Aorta (tissue), 5 donors: ENCODE measurements at regions not wholly inside any gene's neighbourhood (a gene's known extent, or its start where the extent isn't known, plus 50 kb on each side); places are given as distances from the start of the nearest gene placed in this dataset.

Experiments
- ATAC-seq: fragments of 200-7000 bp; cut with Tn5 transposase; one replicate; pipeline ENCODE4 v1.9.1; 2022; ENCODE audit warnings: moderate library complexity; ENCODE audit not compliant: low FRiP score
- DNase-seq, 2 donors: peaks; one replicate each; pipeline ENCODE4 v3.0.0-alpha.2; 2020
- H3K27ac ChIP-seq, 2 donors: one replicate each; pipeline ENCODE4 v1.5.1; 2013; ENCODE audit warnings: low read length in 2 of 2, mild to moderate bottlenecking in 2 of 2, moderate library complexity in 2 of 2, control low read depth in 1 of 2, inconsistent platforms in 1 of 2, low read depth in 1 of 2
- H3K27me3 ChIP-seq, 2 donors: one replicate each; pipeline ENCODE4 v1.6.1; 2013; ENCODE audit warnings: control low read depth in 1 of 2, low read length in 1 of 2, mild to moderate bottlenecking in 1 of 2, moderate library complexity in 1 of 2; ENCODE audit not compliant: insufficient read depth in 2 of 2, control insufficient read depth in 1 of 2
- H3K36me3 ChIP-seq, 2 donors: one replicate each; pipeline ENCODE4 v1.6.1; 2013; ENCODE audit warnings: control low read depth in 1 of 2, low read length in 1 of 2, mild to moderate bottlenecking in 1 of 2; ENCODE audit not compliant: insufficient read depth in 2 of 2, control insufficient read depth in 1 of 2
- H3K4me1 ChIP-seq, 2 donors: one replicate each; pipeline ENCODE4 v1.6.1; 2013; ENCODE audit warnings: low read length in 2 of 2, control low read depth in 1 of 2, mild to moderate bottlenecking in 1 of 2, moderate library complexity in 1 of 2; ENCODE audit not compliant: insufficient read depth in 2 of 2, control insufficient read depth in 1 of 2
- H3K4me3 ChIP-seq, 2 donors: one replicate each; pipeline ENCODE4 v1.5.1; 2013; ENCODE audit warnings: low read length in 2 of 2, control low read depth in 1 of 2, mild to moderate bottlenecking in 1 of 2
- H3K9me3 ChIP-seq: one replicate; pipeline ENCODE4 v1.6.1; 2013; ENCODE audit warnings: mild to moderate bottlenecking, low read length; ENCODE audit not compliant: control insufficient read depth
- WGBS, 2 donors: extraction: QIAGEN DNeasy Blood & Tissue Kit; methylation state at CpG; one replicate each; pipeline ENCODE4 v1.1.7; 2013; 5-methylcytosine and 5-hydroxymethylcytosine counted together
- intact Hi-C, 2 donors: fragments of 100-400 bp; cut with DNase I; formaldehyde crosslinking; loops; one replicate each; pipeline versions ENCODE4 v1.14.2 to v1.15.0; 2022
- donor health status: healthy with polysubstance abuse.
- donor health status: Bipolar disorder and iron deficiency.
- donor health status: DM: no; HTN: no; CAD: no.
- donor health status: DM: no; HTN: no; CAD: no.
- donor health status: DM: yes; HTN: yes; CAD: no.

- WGBS, 2 donors = 95% methylated on average over 3 of the region's 3 CpGs
- DNase-seq (no peak), ATAC-seq (no peak)
- intact Hi-C loops = no loop called here
- Histone ChIP-seq H3K27me3 (no peaks in the 10 kb centered on the region), H3K4me1 (no peaks in the 10 kb centered on the region), H3K36me3 (no peaks in the 10 kb centered on the region), H3K9me3 (no peaks in the 10 kb centered on the region), H3K4me3 (no peak overlapping the region), H3K27ac (no peak overlapping the region)
Measured at GRCh38 chr13:31517599-31517998, 221.7 kb upstream of the RXFP2 start.

- intact Hi-C loops = no loop called here
- no peaks in the 10 kb centered on the region for H3K27me3 ChIP-seq
- no peak overlapping the region for H3K4me3 ChIP-seq
- H3K9me3 ChIP-seq = no peaks in the 10 kb centered on the region
- ATAC-seq = no peak
- no peaks in the 10 kb centered on the region for H3K4me1 ChIP-seq
- no peak overlapping the region for H3K27ac ChIP-seq
- WGBS, 2 donors = 17 to 18% methylated on average over 4 of the region's 4 CpGs
- DNase-seq = no peak
- H3K36me3 ChIP-seq = no peaks in the 10 kb centered on the region
Measured at GRCh38 chr13:31518645-31519044, 220.7 kb upstream of the RXFP2 start.

GRCh38 chr13:31521435-31521834 is 217.9 kb upstream of the RXFP2 start:
- H3K4me1 ChIP-seq = no peaks in the 10 kb centered on the region
- ATAC-seq (no peak), DNase-seq (no peak)
- no peak overlapping the region for H3K4me3 ChIP-seq
- intact Hi-C loops = no loop called here
- no peak overlapping the region for H3K27ac ChIP-seq
- no peaks in the 10 kb centered on the region for H3K36me3 ChIP-seq
- no peaks in the 10 kb centered on the region for H3K27me3 ChIP-seq
- H3K9me3 ChIP-seq = no peaks in the 10 kb centered on the region

GRCh38 chr13:31522396-31522795 is 216.9 kb upstream of the RXFP2 start:
- no peak overlapping the region for H3K27ac ChIP-seq
- ATAC-seq (no peak), DNase-seq (no peak)
- intact Hi-C loops = no loop called here
- H3K9me3 ChIP-seq = no peaks in the 10 kb centered on the region
- H3K4me3 ChIP-seq = no peak overlapping the region
- 35 to 68% methylated on average over 1 of the region's 1 CpG for WGBS, 2 donors
- H3K36me3 ChIP-seq = no peaks in the 10 kb centered on the region
- H3K4me1 ChIP-seq = no peaks in the 10 kb centered on the region
- H3K27me3 ChIP-seq = no peaks in the 10 kb centered on the region

GRCh38 chr13:31528176-31528575 is 211.2 kb upstream of the RXFP2 start:
- intact Hi-C loops = no loop called here
- ATAC-seq (no peak), DNase-seq (no peak)
- Histone ChIP-seq H3K4me3 (no peak overlapping the region), H3K9me3 (peaks cover 1% of the 10 kb centered on the region), H3K27ac (no peak overlapping the region), H3K36me3 (no peaks in the 10 kb centered on the region), H3K27me3 (no peaks in the 10 kb centered on the region), H3K4me1 (no peaks in the 10 kb centered on the region)
- WGBS, 2 donors = 56 to 57% methylated on average over 3 of the region's 3 CpGs

- 67 to 74% methylated on average over 1 of the region's 1 CpG for WGBS, 2 donors
- Histone ChIP-seq H3K4me1 (no peaks in the 10 kb centered on the region), H3K27me3 (no peaks in the 10 kb centered on the region), H3K36me3 (no peaks in the 10 kb centered on the region), H3K9me3 (peaks cover 1% of the 10 kb centered on the region), H3K27ac (no peak overlapping the region), H3K4me3 (no peak overlapping the region)
- DNase-seq (no peak), ATAC-seq (no peak)
- intact Hi-C loops = no loop called here
Measured at GRCh38 chr13:31528758-31529157, 210.6 kb upstream of the RXFP2 start.

- Histone ChIP-seq H3K27ac (no peak overlapping the region), H3K27me3 (no peaks in the 10 kb centered on the region), H3K4me3 (no peak overlapping the region), H3K9me3 (peaks cover 1% of the 10 kb centered on the region), H3K4me1 (no peaks in the 10 kb centered on the region), H3K36me3 (no peaks in the 10 kb centered on the region)
- WGBS, 2 donors = 83 to 88% methylated on average over 4 of the region's 4 CpGs
- ATAC-seq = no peak
- no peak for DNase-seq
- intact Hi-C loops = loop anchor here in 1 of 2 donors (10.0 kb wide), 1 partner anchor 264 kb away; no protein-coding TSS in a partner anchor
Measured at GRCh38 chr13:31530922-31531321, 208.4 kb upstream of the RXFP2 start.

- WGBS, 2 donors = 59 to 67% methylated on average over 1 of the region's 1 CpG
- Histone ChIP-seq H3K4me3 (no peak overlapping the region), H3K27me3 (no peaks in the 10 kb centered on the region), H3K36me3 (no peaks in the 10 kb centered on the region), H3K27ac (no peak overlapping the region), H3K4me1 (no peaks in the 10 kb centered on the region), H3K9me3 (no peaks in the 10 kb centered on the region)
- intact Hi-C loops = loop anchor here (5.0 to 10.0 kb wide), 3 partner anchors 205 to 260 kb away; no protein-coding TSS in a partner anchor
- no peak for DNase-seq
- no peak for ATAC-seq
Measured at GRCh38 chr13:31537052-31537451, 202.3 kb upstream of the RXFP2 start.

- Histone ChIP-seq H3K4me3 (no peak overlapping the region), H3K4me1 (no peaks in the 10 kb centered on the region), H3K27ac (no peak overlapping the region), H3K27me3 (no peaks in the 10 kb centered on the region), H3K9me3 (no peaks in the 10 kb centered on the region), H3K36me3 (no peaks in the 10 kb centered on the region)
- WGBS, 2 donors = 32 to 35% methylated on average over 6 of the region's 6 CpGs
- intact Hi-C loops = loop anchor here (5.0 to 10.0 kb wide), 3 partner anchors 204 to 259 kb away; no protein-coding TSS in a partner anchor
- ATAC-seq (no peak), DNase-seq (no peak)
Measured at GRCh38 chr13:31538067-31539042, 201.0 kb upstream of the RXFP2 start.
